Left lung (tissue), 4 donors: ENCODE measurements at regions not wholly inside any gene's neighbourhood (a gene's known extent, or its start where the extent isn't known, plus 50 kb on each side); places are given as distances from the start of the nearest gene placed in this dataset.
A peak's percentile ranks its signal among the peaks of the same experiment; 100 is the strongest.

Experiments
- ATAC-seq: fragments of 200-7000 bp; cut with Tn5 transposase; one replicate; pipeline ENCODE4 v1.9.1; 2020; ENCODE audit warnings: moderate library complexity
- DNase-seq, 4 donors: peaks; one replicate each; pipeline ENCODE4 v3.0.0-alpha.2; 2013 to 2020
- H3K27ac ChIP-seq, 2 donors: fragments of 200-600 bp; sonication (generic) in 1 of 2; one replicate each; pipeline versions ENCODE4 v1.5.0 to v1.8.0; 2020 to 2021
- H3K27me3 ChIP-seq, 2 donors: fragments of 200-600 bp; sonication (generic) in 1 of 2; one replicate each; pipeline versions ENCODE4 v1.5.0 to v1.8.0; 2020 to 2021
- H3K36me3 ChIP-seq, 2 donors: fragments of 200-600 bp; sonication (generic) in 1 of 2; one replicate each; pipeline versions ENCODE4 v1.5.0 to v1.8.0; 2020 to 2021
- H3K4me1 ChIP-seq, 2 donors: fragments of 200-600 bp; one replicate each; pipeline ENCODE4 v1.8.0; 2021
- H3K4me3 ChIP-seq, 2 donors: fragments of 200-600 bp; sonication (generic) in 1 of 2; one replicate each; pipeline versions ENCODE4 v1.5.0 to v1.8.0; 2020 to 2021; ENCODE audit warnings: mild to moderate bottlenecking in 1 of 2
- H3K9me3 ChIP-seq, 2 donors: fragments of 200-600 bp; sonication (generic) in 1 of 2; one replicate each; pipeline versions ENCODE4 v1.5.0 to v1.8.0; 2020 to 2021
- intact Hi-C, 2 donors: fragments of 100-400 bp; cut with DNase I; formaldehyde crosslinking; loops; one replicate each; pipeline versions ENCODE4 v1.11.2 to v1.14.2; 2022
- TF ChIP-seq, protein P1 (sequence below), 2 donors: fragments of 200-600 bp; sonication (generic) in 1 of 2; IDR thresholded peaks; one replicate each; pipeline versions ENCODE4 v1.5.0 to v1.8.0; 2021; ENCODE audit warnings: antibody characterized with exemption in 2 of 2
- donor health status: DM: no; HTN: yes; CAD: no.
- donor health status: DM: no; HTN: no; CAD: no.

DNA sequence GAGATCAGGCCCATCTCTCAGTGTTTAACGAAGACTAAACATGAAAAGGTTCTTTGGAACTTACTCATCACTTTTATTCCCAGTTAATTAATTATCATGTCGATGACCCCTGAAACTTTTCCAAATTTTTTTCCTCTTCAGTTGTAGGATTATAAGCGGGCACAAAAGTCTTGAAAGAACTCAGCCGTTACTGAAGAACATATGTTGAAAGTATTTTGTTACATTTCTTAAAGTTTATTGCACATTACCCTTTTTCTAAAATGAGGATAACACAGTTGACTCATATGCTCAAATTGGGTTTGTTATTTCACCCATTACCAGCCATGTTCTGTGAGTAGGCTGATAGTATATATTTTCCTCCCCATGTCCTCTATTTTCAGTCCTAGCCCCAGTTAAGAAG lies 75.9 kb upstream of the COL3A1 start:
- TF ChIP-seq, protein P1, sequence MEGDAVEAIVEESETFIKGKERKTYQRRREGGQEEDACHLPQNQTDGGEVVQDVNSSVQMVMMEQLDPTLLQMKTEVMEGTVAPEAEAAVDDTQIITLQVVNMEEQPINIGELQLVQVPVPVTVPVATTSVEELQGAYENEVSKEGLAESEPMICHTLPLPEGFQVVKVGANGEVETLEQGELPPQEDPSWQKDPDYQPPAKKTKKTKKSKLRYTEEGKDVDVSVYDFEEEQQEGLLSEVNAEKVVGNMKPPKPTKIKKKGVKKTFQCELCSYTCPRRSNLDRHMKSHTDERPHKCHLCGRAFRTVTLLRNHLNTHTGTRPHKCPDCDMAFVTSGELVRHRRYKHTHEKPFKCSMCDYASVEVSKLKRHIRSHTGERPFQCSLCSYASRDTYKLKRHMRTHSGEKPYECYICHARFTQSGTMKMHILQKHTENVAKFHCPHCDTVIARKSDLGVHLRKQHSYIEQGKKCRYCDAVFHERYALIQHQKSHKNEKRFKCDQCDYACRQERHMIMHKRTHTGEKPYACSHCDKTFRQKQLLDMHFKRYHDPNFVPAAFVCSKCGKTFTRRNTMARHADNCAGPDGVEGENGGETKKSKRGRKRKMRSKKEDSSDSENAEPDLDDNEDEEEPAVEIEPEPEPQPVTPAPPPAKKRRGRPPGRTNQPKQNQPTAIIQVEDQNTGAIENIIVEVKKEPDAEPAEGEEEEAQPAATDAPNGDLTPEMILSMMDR (IDR thresholded peaks at IDR 0.05): no peak
- Histone ChIP-seq H3K4me3 (no peak overlapping the region), H3K9me3 (no peaks in the 10 kb centered on the region), H3K27ac (peak overlapping the region in 1 of 2 donors; percentile 33), H3K4me1 (peaks cover 0 to 3% of the 10 kb centered on the region in 2 donors), H3K36me3 (no peaks in the 10 kb centered on the region), H3K27me3 (no peaks in the 10 kb centered on the region)
- DNase-seq: no peak
- no peak for ATAC-seq
- intact Hi-C loops: no loop called here

- intact Hi-C loops: no loop called here
- TF ChIP-seq, protein P1 (IDR thresholded peaks at IDR 0.05): no peak
- ATAC-seq: peak; percentile 53
These were observed 71.2 kb upstream of the COL3A1 start for GRCh38 chr2:188902901-188903491.

GRCh38 chr2:188903740-188904139 lies 70.4 kb upstream of the COL3A1 start:
- TF ChIP-seq, protein P1 (IDR thresholded peaks at IDR 0.05): no peak
- intact Hi-C loops: no loop called here
- H3K4me1 ChIP-seq: no peaks in the 10 kb centered on the region
- no peak for ATAC-seq
- H3K4me3 ChIP-seq: no peak overlapping the region
- DNase-seq: no peak
- no peaks in the 10 kb centered on the region for H3K36me3 ChIP-seq
- H3K27ac ChIP-seq: no peak overlapping the region
- H3K27me3 ChIP-seq: no peaks in the 10 kb centered on the region
- peaks cover 0 to 8% of the 10 kb centered on the region in 2 donors for H3K9me3 ChIP-seq

More at GRCh38 chr2:188902901-188903491, 71.2 kb upstream of the COL3A1 start:
- no peaks in the 10 kb centered on the region for H3K27me3 ChIP-seq
- H3K4me3 ChIP-seq: no peak overlapping the region
- no peak for DNase-seq
- no peaks in the 10 kb centered on the region for H3K4me1 ChIP-seq
- H3K27ac ChIP-seq: peak overlapping the region in 1 of 2 donors; percentile 28
- H3K9me3 ChIP-seq: peaks cover 0 to 3% of the 10 kb centered on the region in 2 donors
- no peaks in the 10 kb centered on the region for H3K36me3 ChIP-seq

GRCh38 chr2:188909036-188909435 lies 65.1 kb upstream of the COL3A1 start:
- Histone ChIP-seq H3K27ac (no peak overlapping the region), H3K4me3 (no peak overlapping the region), H3K27me3 (no peaks in the 10 kb centered on the region), H3K4me1 (no peaks in the 10 kb centered on the region), H3K9me3 (peaks cover 0 to 8% of the 10 kb centered on the region in 2 donors), H3K36me3 (no peaks in the 10 kb centered on the region)
- intact Hi-C loops: no loop called here
- DNase-seq (no peak), ATAC-seq (no peak)
- TF ChIP-seq, protein P1 (IDR thresholded peaks at IDR 0.05): no peak

DNA sequence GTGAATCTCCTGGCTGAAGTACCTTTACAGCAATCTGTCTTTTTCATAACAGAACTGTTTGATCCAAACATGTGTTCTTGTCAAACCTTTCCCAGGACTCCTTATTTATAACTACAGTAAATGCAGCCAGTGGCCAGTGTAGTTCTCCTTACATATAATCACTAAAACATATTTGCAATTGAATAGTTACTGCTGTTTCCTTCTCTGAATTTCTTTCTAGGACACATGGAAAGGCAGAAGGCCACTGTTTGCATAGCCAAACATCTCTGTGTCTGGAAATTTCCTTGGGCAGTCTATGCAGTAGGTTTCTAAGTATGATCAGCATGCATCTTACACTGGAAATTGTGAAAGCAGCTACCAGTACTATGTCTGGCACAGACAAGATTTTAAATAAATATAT lies 57.4 kb upstream of the COL3A1 start:
- no peak for ATAC-seq
- no peak overlapping the region for H3K27ac ChIP-seq
- intact Hi-C loops: no loop called here

More for the DNA sequence above, 57.4 kb upstream of the COL3A1 start:
- no peaks in the 10 kb centered on the region for H3K36me3 ChIP-seq
- H3K4me3 ChIP-seq: no peak overlapping the region
- no peak for DNase-seq
- H3K27me3 ChIP-seq: no peaks in the 10 kb centered on the region
- no peaks in the 10 kb centered on the region for H3K4me1 ChIP-seq
- TF ChIP-seq, protein P1 (IDR thresholded peaks at IDR 0.05): no peak
- no peaks in the 10 kb centered on the region for H3K9me3 ChIP-seq
